AG09319 (cell line): ENCODE measurements at regions not wholly inside any gene's neighbourhood (a gene's known extent, or its start where the extent isn't known, plus 50 kb on each side); places are given as distances from the start of the nearest gene placed in this dataset.

Source experiments
- DNase-seq: peaks from one replicate; pipeline ENCODE4 v3.0.0-alpha.2; 2010; ENCODE audit warnings: low read depth; ENCODE audit errors: extremely low read depth
- TF ChIP-seq, protein P1 (sequence below): IDR thresholded peaks from 2 replicates; pipeline ENCODE4 v1.5.1; 2011; ENCODE audit warnings: low read depth, mild to moderate bottlenecking, inconsistent platforms, low read length, moderate library complexity

- peak; percentile 89 for DNase-seq
- TF ChIP-seq, protein P1, sequence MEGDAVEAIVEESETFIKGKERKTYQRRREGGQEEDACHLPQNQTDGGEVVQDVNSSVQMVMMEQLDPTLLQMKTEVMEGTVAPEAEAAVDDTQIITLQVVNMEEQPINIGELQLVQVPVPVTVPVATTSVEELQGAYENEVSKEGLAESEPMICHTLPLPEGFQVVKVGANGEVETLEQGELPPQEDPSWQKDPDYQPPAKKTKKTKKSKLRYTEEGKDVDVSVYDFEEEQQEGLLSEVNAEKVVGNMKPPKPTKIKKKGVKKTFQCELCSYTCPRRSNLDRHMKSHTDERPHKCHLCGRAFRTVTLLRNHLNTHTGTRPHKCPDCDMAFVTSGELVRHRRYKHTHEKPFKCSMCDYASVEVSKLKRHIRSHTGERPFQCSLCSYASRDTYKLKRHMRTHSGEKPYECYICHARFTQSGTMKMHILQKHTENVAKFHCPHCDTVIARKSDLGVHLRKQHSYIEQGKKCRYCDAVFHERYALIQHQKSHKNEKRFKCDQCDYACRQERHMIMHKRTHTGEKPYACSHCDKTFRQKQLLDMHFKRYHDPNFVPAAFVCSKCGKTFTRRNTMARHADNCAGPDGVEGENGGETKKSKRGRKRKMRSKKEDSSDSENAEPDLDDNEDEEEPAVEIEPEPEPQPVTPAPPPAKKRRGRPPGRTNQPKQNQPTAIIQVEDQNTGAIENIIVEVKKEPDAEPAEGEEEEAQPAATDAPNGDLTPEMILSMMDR, result no peak
Observed at GRCh38 chr3:177468331-177468730, 271.0 kb upstream of the TBL1XR1 start.

DNA sequence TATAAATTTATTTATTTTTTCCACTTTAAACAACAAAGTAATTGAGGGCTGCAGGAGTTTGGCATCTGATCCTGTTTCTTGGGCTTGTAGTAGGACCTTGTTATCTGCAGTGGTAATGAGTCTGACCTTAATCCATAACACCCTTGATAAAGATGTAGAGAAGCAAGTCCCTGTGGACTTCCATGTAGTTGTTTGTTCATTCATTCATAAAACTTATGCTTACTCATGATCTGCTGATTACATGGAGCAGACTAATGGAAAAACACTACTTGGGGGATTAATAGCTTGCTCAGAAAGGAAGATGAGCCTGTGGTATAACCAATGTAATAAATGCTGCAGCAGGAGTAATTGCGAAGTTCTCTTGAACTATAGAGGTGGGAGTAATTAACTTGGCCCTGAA, 271.5 kb upstream of the TBL1XR1 start:
- TF ChIP-seq, protein P1, result no peak
- no peak for DNase-seq

- no peak for DNase-seq
- TF ChIP-seq, protein P1, result no peak
Observed at GRCh38 chr3:177469216-177469615, 271.9 kb upstream of the TBL1XR1 start.

- DNase-seq, result no peak
- TF ChIP-seq, protein P1, result no peak; the same call in 1 of the 2 replicates
Observed at GRCh38 chr3:177470197-177470941, 273.1 kb upstream of the TBL1XR1 start.

- TF ChIP-seq, protein P1, result no peak
- no peak for DNase-seq
Observed at GRCh38 chr3:177471733-177472480, 274.6 kb upstream of the TBL1XR1 start.

DNA sequence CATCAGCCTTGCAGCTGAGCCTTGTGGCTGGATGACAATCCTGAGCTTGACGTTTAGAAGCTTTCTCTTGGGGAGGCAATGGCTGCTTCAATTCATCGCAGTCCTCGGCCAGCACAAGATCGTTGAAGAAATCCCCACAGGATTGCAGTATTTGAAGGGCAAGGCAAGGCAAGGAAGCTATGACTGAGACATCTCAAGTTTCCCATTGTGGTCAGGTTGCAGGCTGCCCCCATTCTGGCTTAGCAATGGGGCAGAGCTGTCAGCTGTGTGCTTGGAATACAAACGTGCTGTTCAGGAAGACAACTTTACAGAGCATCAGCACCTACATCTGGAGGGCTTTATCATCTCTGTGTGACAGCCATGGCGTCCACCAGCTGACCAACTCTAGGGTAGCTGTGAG, 275.9 kb upstream of the TBL1XR1 start:
- TF ChIP-seq, protein P1, result no peak
- DNase-seq, result no peak

DNA sequence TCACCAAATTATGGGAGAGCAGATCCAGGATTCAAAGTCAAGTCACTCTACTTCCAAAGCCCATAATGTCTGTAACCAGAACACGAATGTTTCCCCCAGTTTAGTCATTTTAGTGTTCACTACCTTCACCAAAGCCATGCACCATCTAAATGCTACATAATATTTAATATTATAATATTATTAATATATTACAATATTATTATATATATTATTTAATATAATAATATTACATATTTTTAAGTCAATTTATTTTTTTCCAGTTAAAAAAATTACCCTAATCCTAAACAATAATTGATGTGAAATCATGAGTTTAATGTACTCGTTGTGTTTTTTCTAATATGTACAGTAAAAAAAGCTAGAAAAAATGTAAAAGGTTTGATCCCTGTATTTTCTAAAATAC, 276.6 kb upstream of the TBL1XR1 start:
- TF ChIP-seq, protein P1, result no peak
- DNase-seq, result no peak
